GM10266 (cell line): ENCODE measurements at regions not wholly inside any gene's neighbourhood (a gene's known extent, or its start where the extent isn't known, plus 50 kb on each side); places are given as distances from the start of the nearest gene placed in this dataset.

Experiments
- DNase-seq: peaks from one replicate; pipeline ENCODE4 v3.0.0; 2012; ENCODE audit errors: extremely low spot score
- TF ChIP-seq, protein P1 (sequence below): IDR thresholded peaks from 2 replicates; pipeline ENCODE4 v1.5.1; 2012; ENCODE audit warnings: mild to moderate bottlenecking, low read depth; ENCODE audit not compliant: control insufficient read depth, insufficient read depth; ENCODE audit errors: missing control alignments

GRCh38 chr12:46438256-46438655 is 65.7 kb upstream of the SLC38A2 start:
- TF ChIP-seq, protein P1, sequence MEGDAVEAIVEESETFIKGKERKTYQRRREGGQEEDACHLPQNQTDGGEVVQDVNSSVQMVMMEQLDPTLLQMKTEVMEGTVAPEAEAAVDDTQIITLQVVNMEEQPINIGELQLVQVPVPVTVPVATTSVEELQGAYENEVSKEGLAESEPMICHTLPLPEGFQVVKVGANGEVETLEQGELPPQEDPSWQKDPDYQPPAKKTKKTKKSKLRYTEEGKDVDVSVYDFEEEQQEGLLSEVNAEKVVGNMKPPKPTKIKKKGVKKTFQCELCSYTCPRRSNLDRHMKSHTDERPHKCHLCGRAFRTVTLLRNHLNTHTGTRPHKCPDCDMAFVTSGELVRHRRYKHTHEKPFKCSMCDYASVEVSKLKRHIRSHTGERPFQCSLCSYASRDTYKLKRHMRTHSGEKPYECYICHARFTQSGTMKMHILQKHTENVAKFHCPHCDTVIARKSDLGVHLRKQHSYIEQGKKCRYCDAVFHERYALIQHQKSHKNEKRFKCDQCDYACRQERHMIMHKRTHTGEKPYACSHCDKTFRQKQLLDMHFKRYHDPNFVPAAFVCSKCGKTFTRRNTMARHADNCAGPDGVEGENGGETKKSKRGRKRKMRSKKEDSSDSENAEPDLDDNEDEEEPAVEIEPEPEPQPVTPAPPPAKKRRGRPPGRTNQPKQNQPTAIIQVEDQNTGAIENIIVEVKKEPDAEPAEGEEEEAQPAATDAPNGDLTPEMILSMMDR, result no peak
- DNase-seq, result no peak

- TF ChIP-seq, protein P1, result no peak
- no peak for DNase-seq
Observed at GRCh38 chr12:46437469-46437868, 64.9 kb upstream of the SLC38A2 start.

DNA sequence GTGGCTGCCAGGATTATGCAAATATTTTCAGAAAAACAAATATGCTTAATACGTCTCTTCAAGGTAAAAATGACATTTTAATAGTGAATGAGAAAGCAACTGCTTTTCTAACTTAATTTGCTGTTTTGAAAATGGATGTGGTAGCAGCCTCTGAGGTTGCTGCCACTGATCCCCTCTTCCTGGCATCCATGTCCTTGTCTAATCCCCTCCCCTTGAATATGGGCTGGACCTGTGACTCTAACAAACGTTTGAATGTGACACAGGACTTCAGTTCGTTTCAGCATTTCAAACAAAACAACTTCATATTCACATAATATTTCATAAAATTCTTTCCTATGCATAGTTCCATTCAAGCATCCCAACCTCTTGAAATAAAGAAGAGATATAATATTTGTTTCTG is 64.2 kb upstream of the SLC38A2 start:
- TF ChIP-seq, protein P1, result no peak
- DNase-seq, result no peak

- DNase-seq, result no peak
- TF ChIP-seq, protein P1, result no peak
Observed at GRCh38 chr12:46435625-46436024, 63.1 kb upstream of the SLC38A2 start.

- DNase-seq, result no peak
- TF ChIP-seq, protein P1, result no peak
Observed at GRCh38 chr12:46435029-46435428, 62.5 kb upstream of the SLC38A2 start.

DNA sequence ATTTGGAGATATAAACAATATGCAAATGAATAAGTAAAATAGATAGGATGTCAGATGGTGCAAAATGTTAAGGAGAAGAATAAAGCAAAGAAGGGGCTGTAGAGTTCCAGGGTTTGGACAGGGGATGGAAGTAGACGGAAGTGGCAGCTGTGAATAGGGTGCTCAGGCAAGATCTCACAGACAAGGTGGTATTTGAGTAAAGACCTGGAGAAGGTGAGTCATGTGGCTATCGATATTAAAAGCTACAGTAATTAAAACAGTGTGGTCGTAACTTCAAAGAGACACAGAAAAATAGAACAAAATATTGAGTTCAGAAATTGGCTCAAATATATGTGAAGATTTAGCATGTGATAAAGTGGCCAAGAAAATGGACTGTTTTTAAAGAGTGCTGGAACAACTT is 61.3 kb upstream of the SLC38A2 start:
- DNase-seq, result no peak
- TF ChIP-seq, protein P1, result no peak

DNA sequence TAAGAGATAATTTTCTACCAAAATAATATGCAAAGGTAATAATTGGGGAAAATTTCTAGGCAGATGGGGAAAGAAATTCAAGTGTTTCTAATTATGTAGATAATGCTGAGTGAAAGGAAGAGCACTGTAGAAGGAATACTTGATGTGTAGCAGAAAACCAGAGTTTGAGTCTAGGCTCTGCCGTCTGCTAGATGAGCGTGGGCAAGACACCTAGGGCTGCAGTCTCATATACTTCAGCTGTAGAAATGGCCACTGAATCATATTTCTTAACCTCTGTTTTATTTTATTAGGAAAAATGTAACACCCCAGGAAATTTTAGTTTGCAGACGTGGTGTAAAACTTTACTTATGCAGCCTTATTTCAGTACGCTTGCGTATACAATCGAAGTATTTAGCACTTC is 59.8 kb upstream of the SLC38A2 start:
- TF ChIP-seq, protein P1, result no peak
- no peak for DNase-seq
